ENCODE measurements at regions not wholly inside any gene's neighbourhood (a gene's known extent, or its start where the extent isn't known, plus 50 kb on each side); places are given as distances from the start of the nearest gene placed in this dataset.

GRCh38 chr9:87309236-87309635 lies 188.4 kb upstream of the DAPK1 start:
- H3K27me3 ChIP-seq (ENCODE audit: insufficient read depth, low read depth), result no peaks in the 10 kb centered on the region
- H2AFZ ChIP-seq, result no peak overlapping the region
- no peak overlapping the region for H3K4me2 ChIP-seq
- H4K20me1 ChIP-seq (ENCODE audit: insufficient read depth), result no peaks in the 10 kb centered on the region
- no peaks in the 10 kb centered on the region for H3K9me2 ChIP-seq (ENCODE audit: insufficient read depth)
- DNase-seq, result no peak
- CTCF ChIA-PET, result no interaction called here
- BruUV-seq (replicated peaks), result no TSS peak
- H3K36me3 ChIP-seq (ENCODE audit: low read depth), result no peaks in the 10 kb centered on the region
- intact Hi-C loops (cut with micrococcal nuclease; ENCODE audit: unreplicated experiment), result no loop called here
- no peaks in the 10 kb centered on the region for H3K79me2 ChIP-seq (ENCODE audit: low read depth)
- H3K4me3 ChIP-seq, result no peak overlapping the region
- POLR2A ChIA-PET (ENCODE audit: unreplicated experiment), result no interaction called here
- no peaks in the 10 kb centered on the region for H3F3A ChIP-seq (ENCODE audit: insufficient read depth, low read depth)
- H3K4me1 ChIP-seq (replicated peaks; ENCODE audit: insufficient read depth), result no peaks in the 10 kb centered on the region
- H3K27ac ChIP-seq, result no peak overlapping the region
- no peak for TF ChIP-seq CTCF (conservative IDR thresholded peaks at IDR 0.05)
- TF ChIP-seq EZH2 (IDR thresholded peaks at IDR 0.05; ENCODE audit: low read depth), result no peak
- H3K9me3 ChIP-seq (ENCODE audit: insufficient read depth, low read depth), result no peaks in the 10 kb centered on the region

GRCh38 chr9:87310827-87311523 lies 186.7 kb upstream of the DAPK1 start:
- no peak for DNase-seq
- intact Hi-C loops (cut with micrococcal nuclease; ENCODE audit: unreplicated experiment), result no loop called here
- no peaks in the 10 kb centered on the region for H3K9me2 ChIP-seq (ENCODE audit: insufficient read depth)

GRCh38 chr9:87319656-87320055 lies 178.0 kb upstream of the DAPK1 start:
- Histone ChIP-seq H3K27me3 (ENCODE audit: insufficient read depth, low read depth) (no peaks in the 10 kb centered on the region), H3K36me3 (ENCODE audit: low read depth) (no peaks in the 10 kb centered on the region), H3K4me1 (replicated peaks; ENCODE audit: insufficient read depth) (no peaks in the 10 kb centered on the region), H2AFZ (no peak overlapping the region), H3K4me2 (no peak overlapping the region), H3K9me2 (ENCODE audit: insufficient read depth) (no peaks in the 10 kb centered on the region), H3K27ac (no peak overlapping the region), H3K79me2 (ENCODE audit: low read depth) (no peaks in the 10 kb centered on the region), H4K20me1 (ENCODE audit: insufficient read depth) (no peaks in the 10 kb centered on the region), H3F3A (ENCODE audit: insufficient read depth, low read depth) (no peaks in the 10 kb centered on the region), H3K4me3 (no peak overlapping the region), H3K9me3 (ENCODE audit: insufficient read depth, low read depth) (no peaks in the 10 kb centered on the region; the same call in 1 of the 2 replicates)
- ChIA-PET CTCF (no interaction called here), POLR2A (ENCODE audit: unreplicated experiment) (no interaction called here)
- DNase-seq, result no peak
- TF ChIP-seq CTCF (conservative IDR thresholded peaks at IDR 0.05), result no peak
- TF ChIP-seq EZH2 (IDR thresholded peaks at IDR 0.05; ENCODE audit: low read depth), result no peak
- intact Hi-C loops (cut with micrococcal nuclease; ENCODE audit: unreplicated experiment), result loop anchor here (5.0 to 10.0 kb wide), 3 partner anchors 372 to 1495 kb away; partner anchors contain the start of gene GAS1
- BruUV-seq (replicated peaks), result no TSS peak

More at GRCh38 chr9:87310827-87311523, 186.7 kb upstream of the DAPK1 start:
- Histone ChIP-seq H3K9me3 (ENCODE audit: insufficient read depth, low read depth) (no peaks in the 10 kb centered on the region), H3K27ac (no peak overlapping the region), H2AFZ (no peak overlapping the region), H3K27me3 (ENCODE audit: insufficient read depth, low read depth) (no peaks in the 10 kb centered on the region), H4K20me1 (ENCODE audit: insufficient read depth) (no peaks in the 10 kb centered on the region), H3K4me1 (replicated peaks; ENCODE audit: insufficient read depth) (no peaks in the 10 kb centered on the region), H3K36me3 (ENCODE audit: low read depth) (no peaks in the 10 kb centered on the region), H3F3A (ENCODE audit: insufficient read depth, low read depth) (no peaks in the 10 kb centered on the region), H3K4me3 (no peak overlapping the region), H3K4me2 (no peak overlapping the region), H3K79me2 (ENCODE audit: low read depth) (no peaks in the 10 kb centered on the region)
- ChIA-PET CTCF (interaction anchor here (0.6 kb wide), 1 partner anchor 504 kb away, joined by 3 read pairs; no protein-coding TSS in a partner anchor), POLR2A (ENCODE audit: unreplicated experiment) (no interaction called here)
- no TSS peak for BruUV-seq (replicated peaks)
- TF ChIP-seq CTCF (conservative IDR thresholded peaks at IDR 0.05) (no peak), EZH2 (IDR thresholded peaks at IDR 0.05; ENCODE audit: low read depth) (no peak)
